PC-3 (cell line): ENCODE measurements at regions not wholly inside any gene's neighbourhood (a gene's known extent, or its start where the extent isn't known, plus 50 kb on each side); places are given as distances from the start of the nearest gene placed in this dataset.
"Not testable (repeated sequence)": the region's sequence is repeated elsewhere in the genome, so short reads cannot be mapped to it uniquely, and the experiment has no call there.

Experiments used
- ATAC-seq: fragments of 200-7000 bp; cut with Tn5 transposase; 2 replicates; pipeline ENCODE4 v1.9.1; 2020; ENCODE audit warnings: mild to moderate bottlenecking, moderate library complexity
- BruUV-seq: library from RNA; stranded (reverse); fragments of 400-500 nt; replicated peaks from 2 replicates; lab custom pipeline; 2021; lab: Mats Ljungman, UMichigan
- CTCF ChIA-PET: fragments of 300-600 bp; sonication (Branson Sonifier 250); formaldehyde crosslinking; loops from one replicate; lab custom pipeline; 2022; ENCODE audit warnings: antibody characterized with exemption; lab: Charles Lee
- POLR2A ChIA-PET: fragments of 300-600 bp; sonication (Branson Sonifier 250); formaldehyde crosslinking; loops from one replicate; lab custom pipeline; 2022; ENCODE audit warnings: antibody characterized with exemption; ENCODE audit not compliant: unreplicated experiment; lab: Charles Lee
- DNase-seq: peaks from one replicate; pipeline ENCODE4 v3.0.0-alpha.2; 2015
- H2AFZ ChIP-seq: fragments of 300-600 bp; sonication (generic); 2 replicates; pipeline ENCODE4 v1.6.0; 2016; ENCODE audit warnings: antibody characterized with exemption, low read length
- H3F3A ChIP-seq: fragments of 300-600 bp; sonication (generic); one replicate; pipeline ENCODE4 v1.6.0; 2017; ENCODE audit warnings: antibody characterized with exemption, low read length, control low read depth, mild to moderate bottlenecking; ENCODE audit not compliant: unreplicated experiment
- H3K27ac ChIP-seq: fragments of 300-600 bp; sonication (generic); 2 replicates; pipeline ENCODE4 v1.5.1; 2016; ENCODE audit warnings: mild to moderate bottlenecking, low read length
- H3K27me3 ChIP-seq: fragments of 300-600 bp; sonication (generic); 2 replicates; pipeline ENCODE4 v1.6.1; 2016; ENCODE audit warnings: low read length, mixed read lengths
- H3K36me3 ChIP-seq: fragments of 300-600 bp; sonication (generic); 2 replicates; pipeline ENCODE4 v1.6.1; 2016; ENCODE audit warnings: low read depth, mixed run types, low read length, mixed read lengths
- H3K4me1 ChIP-seq: fragments of 300-600 bp; sonication (generic); 2 replicates; pipeline ENCODE4 v1.5.1; 2016; ENCODE audit warnings: low read length; ENCODE audit not compliant: insufficient read depth
- H3K4me2 ChIP-seq: fragments of 300-600 bp; sonication (generic); 2 replicates; pipeline ENCODE4 v1.6.0; 2016; ENCODE audit warnings: low read length
- H3K4me3 ChIP-seq: fragments of 300-600 bp; sonication (generic); 2 replicates; pipeline ENCODE4 v1.5.1; 2016; ENCODE audit warnings: mild to moderate bottlenecking, low read length, mixed read lengths
- H3K79me2 ChIP-seq: fragments of 300-600 bp; sonication (generic); 2 replicates; pipeline ENCODE4 v1.6.1; 2017; ENCODE audit warnings: low read length, mixed read lengths
- H3K9ac ChIP-seq: fragments of 300-600 bp; sonication (generic); 2 replicates; pipeline ENCODE4 v1.6.0; 2016; ENCODE audit warnings: mild to moderate bottlenecking, low read length
- H3K9me2 ChIP-seq: fragments of 300-600 bp; sonication (generic); replicated peaks from 2 replicates; pipeline ENCODE4 v1.6.1; 2016; ENCODE audit warnings: mixed run types, low read length, mixed read lengths
- H3K9me3 ChIP-seq: fragments of 300-600 bp; sonication (generic); 2 replicates; pipeline ENCODE4 v1.6.1; 2016; ENCODE audit warnings: low read length, mixed read lengths
- H4K20me1 ChIP-seq: fragments of 300-600 bp; sonication (generic); 2 replicates; pipeline ENCODE4 v1.6.1; 2016; ENCODE audit warnings: low read length, mixed read lengths
- intact Hi-C: fragments of 100-400 bp; cut with micrococcal nuclease; formaldehyde crosslinking; loops from 2 replicates; pipeline ENCODE4 v1.9.0; 2023

DNA sequence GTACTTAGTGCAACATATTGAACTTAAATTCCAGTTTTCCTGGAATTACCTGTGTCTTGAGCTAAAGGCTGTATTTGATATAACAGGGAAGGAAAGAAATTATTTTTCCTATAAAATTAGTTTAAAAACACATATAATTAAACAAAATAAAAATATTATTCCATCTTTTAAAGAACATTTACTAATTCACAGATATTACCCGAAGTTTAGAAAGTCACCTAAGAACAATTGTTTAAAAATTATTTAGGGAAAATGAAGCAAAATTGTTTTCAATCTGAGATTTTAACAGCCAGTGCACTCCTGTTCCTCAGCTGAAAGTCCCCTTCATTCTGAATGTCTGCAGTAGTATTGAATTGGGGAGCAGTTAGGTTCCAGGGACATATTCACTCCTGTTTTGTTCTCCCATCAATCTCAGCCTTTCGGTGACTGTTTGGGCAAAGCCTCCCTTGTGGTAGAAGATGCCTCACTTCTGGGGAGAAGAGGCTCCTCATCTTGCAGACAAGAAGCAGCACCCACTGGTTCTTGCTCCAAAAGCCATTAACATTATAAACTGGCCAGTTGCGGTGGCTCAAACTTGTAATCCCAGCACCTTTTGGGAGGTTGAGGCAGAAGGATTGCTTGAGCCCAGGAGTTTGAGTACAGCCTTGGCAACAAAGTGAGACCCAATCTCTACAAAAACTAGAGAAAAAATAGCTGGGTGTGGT lies 1516.4 kb upstream of the TPTE start:
- H3F3A ChIP-seq, H3K9ac ChIP-seq, CTCF ChIA-PET, H3K4me2 ChIP-seq, H3K36me3 ChIP-seq, BruUV-seq, ATAC-seq, H3K4me3 ChIP-seq, H3K27me3 ChIP-seq, H3K9me3 ChIP-seq, H4K20me1 ChIP-seq, H2AFZ ChIP-seq, POLR2A ChIA-PET, intact Hi-C loops, H3K9me2 ChIP-seq, H3K79me2 ChIP-seq, H3K4me1 ChIP-seq, H3K27ac ChIP-seq: not testable (repeated sequence)
- DNase-seq = peak; percentile 1

DNA sequence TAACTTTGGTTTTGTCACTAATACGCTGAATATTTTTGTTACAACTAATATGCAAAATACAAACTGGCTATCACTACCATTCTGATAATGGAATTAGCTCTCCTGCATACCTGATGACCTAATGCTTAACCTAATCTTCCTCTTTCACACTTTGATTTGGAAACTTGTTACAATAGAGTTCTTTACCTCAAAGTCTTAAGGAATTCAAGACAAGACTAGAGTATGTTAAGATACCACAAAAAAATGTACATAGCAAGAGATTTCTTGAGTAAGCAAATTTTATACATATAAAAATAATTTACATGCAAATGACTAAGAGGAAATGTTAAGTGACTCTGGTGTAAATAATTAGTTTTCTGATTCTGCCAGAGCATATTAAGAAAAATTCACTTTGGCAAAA lies 1515.7 kb upstream of the TPTE start:
- intact Hi-C loops, ATAC-seq, H3K9me3 ChIP-seq, H3K79me2 ChIP-seq, H3K4me2 ChIP-seq, H3K27me3 ChIP-seq, H3K9me2 ChIP-seq, H3K9ac ChIP-seq, CTCF ChIA-PET, H3K27ac ChIP-seq, BruUV-seq, H3K4me3 ChIP-seq, H2AFZ ChIP-seq, H3F3A ChIP-seq, H4K20me1 ChIP-seq, H3K36me3 ChIP-seq, POLR2A ChIA-PET, H3K4me1 ChIP-seq: not testable (repeated sequence)
- peak; percentile 1 for DNase-seq

DNA sequence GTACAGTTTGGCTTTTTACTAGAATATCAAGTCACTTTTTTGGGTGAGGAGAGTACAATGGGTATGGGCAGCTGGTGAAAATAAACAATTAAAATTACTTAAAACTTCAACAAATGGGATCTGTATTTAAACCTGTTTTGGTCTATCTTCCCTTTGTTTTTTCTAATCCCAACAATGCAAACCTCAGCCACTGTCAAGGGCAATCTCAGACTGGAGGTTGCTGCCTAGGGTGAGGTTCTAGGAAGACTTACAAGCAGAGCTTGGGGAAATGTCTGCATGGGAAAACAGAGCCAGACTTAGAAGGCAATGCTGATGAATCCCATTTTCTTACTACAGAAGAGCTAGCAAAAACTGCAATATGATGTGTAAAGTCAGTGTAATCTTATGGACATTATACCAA lies 1515.3 kb upstream of the TPTE start:
- H3K36me3 ChIP-seq, H3K4me1 ChIP-seq, CTCF ChIA-PET, BruUV-seq, H3K27ac ChIP-seq, DNase-seq, H2AFZ ChIP-seq, intact Hi-C loops, ATAC-seq, POLR2A ChIA-PET, H3K9me2 ChIP-seq, H4K20me1 ChIP-seq, H3F3A ChIP-seq, H3K79me2 ChIP-seq, H3K9ac ChIP-seq, H3K9me3 ChIP-seq, H3K4me2 ChIP-seq, H3K4me3 ChIP-seq, H3K27me3 ChIP-seq: not testable (repeated sequence)

DNA sequence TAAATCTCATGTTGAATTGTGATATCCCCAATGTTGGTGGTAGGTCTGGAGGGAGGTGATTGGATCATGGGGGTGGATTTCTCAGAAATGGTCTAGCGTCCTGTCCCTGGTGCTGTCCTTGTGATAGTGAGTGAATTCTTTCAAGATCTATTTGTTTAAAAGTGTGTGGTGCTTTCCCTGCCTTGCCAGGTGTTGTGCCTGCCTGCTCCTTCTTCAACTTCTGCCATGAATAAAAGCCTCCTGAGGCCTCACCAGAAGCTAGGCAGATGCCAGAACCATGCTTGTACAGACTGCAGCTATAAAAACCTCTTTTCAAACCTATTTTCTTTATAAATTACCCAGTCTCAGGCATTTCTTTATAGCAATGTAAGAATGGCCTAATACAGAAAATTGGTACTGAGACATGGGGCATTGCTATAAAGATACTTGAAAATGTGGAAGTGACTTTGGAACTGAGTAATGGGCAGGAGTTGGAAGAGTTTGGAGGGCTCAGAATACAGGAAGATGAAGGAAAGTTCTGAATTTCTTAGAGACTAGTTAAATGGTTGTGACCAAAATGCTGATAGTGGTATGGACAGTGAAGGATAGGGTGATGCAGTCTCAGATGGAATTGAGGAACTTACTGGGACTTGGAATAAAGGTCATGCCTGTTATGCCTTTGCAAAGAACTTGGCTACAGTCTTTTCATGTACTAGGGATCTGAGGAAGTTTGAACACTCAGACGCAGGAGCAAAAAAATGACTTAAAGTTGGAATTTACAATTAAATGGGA lies 1514.6 kb upstream of the TPTE start:
- H3K9me2 ChIP-seq, H2AFZ ChIP-seq, ATAC-seq, H3K4me2 ChIP-seq, H3K4me3 ChIP-seq, H3K27me3 ChIP-seq, H3F3A ChIP-seq, H3K9me3 ChIP-seq, BruUV-seq, H3K4me1 ChIP-seq, CTCF ChIA-PET, H4K20me1 ChIP-seq, H3K79me2 ChIP-seq, H3K36me3 ChIP-seq, POLR2A ChIA-PET, intact Hi-C loops, H3K9ac ChIP-seq, H3K27ac ChIP-seq: not testable (repeated sequence)
- peak; percentile 1 for DNase-seq
